ENCODE measurements at regions not wholly inside any gene's neighbourhood (a gene's known extent, or its start where the extent isn't known, plus 50 kb on each side); places are given as distances from the start of the nearest gene placed in this dataset.

GRCh38 chr10:8897769-8898168 is 843.3 kb downstream of the GATA3 start:
- no peak for TF ChIP-seq ZBTB33 (IDR thresholded peaks at IDR 0.05)
- TF ChIP-seq SIN3A (IDR thresholded peaks at IDR 0.05; ENCODE audit: low read depth, low read length) = no peak
- TF ChIP-seq POLR2A (IDR thresholded peaks at IDR 0.05; ENCODE audit: low read depth, low read length) = no peak
